ENCODE measurements at regions not wholly inside any gene's neighbourhood (a gene's known extent, or its start where the extent isn't known, plus 50 kb on each side); places are given as distances from the start of the nearest gene placed in this dataset.
"Not testable (repeated sequence)": the region's sequence is repeated elsewhere in the genome, so short reads cannot be mapped to it uniquely, and the experiment has no call there.

DNA sequence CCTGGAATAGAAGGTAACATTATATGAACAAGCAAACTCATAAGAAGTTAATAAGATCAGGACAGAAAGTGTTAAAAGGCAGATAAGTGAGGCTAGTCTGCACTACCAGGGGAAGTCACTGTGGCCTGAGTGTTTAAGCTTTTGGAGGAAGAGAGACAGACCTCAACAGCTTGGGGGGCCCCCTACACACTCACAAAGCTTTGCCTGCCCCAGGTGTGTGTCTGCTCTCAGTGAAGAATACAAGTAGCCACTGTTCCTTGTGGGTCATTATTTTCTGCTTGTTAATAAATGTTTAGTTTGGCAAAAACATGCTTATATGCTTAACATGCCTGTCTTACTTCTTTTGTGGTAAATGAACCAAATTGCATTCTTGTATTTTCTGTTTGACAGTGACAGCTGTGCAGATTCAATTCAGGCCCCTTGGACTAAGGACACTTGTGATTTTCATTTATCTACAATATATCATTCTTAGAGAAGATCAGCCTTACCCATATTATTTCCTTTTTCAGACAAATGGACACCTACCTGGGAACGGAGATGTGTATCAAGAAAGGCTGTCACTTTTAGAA, 50.7 kb upstream of the C12orf71 start:
- no peak for DNase-seq

DNA sequence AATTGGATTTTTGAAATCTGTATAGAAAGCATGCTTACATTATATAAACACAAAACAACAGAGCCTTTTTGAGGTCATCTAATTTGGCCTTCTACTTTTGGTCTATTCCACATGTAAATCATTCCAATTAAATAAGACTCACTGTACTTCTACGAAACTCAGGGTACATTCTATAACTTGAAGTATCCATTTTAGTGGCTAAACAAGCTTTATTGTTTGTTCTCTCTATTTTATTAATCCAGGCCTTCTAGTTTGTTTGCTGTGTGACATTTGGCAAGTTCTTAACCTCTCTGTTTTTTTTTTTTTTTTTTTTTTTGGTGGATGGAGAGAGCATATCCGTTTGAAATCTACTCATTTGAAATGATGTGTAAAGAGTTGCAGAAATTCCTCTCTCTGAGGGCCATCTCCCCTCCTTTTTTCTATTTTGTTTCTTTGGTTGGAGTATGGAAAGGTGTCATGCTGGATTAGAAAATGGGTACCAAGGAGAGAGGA, 58.1 kb upstream of the C12orf71 start:
- no peak for DNase-seq

DNA sequence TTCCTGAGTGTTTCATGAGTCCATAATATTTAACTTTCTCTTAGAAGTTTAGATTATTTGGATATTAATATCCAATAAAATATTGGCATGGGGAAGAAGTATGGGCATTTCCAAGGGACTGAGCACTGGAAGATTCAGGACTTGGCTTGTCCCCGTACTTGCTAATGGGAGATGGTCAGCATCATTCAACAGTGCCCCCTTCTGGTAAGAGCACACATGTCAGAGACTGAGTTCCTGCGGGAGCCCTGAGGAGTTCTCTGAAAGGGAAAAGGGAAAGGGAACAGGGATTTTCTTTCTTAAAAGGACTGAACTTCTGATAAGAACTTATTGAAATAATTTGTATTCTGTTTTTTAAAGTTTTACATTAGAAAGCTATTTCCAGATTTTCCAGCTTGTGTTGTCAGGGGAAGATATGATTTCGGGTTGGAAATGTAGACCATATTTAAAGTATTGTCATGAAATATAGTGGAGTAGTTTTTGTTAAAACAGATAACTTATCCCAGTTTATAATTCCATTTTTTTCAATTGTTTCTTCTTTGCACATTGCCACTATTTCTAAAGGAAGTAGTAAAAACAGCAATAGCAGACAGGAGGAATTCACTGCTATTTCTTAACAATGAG, 59.8 kb upstream of the C12orf71 start:
- peak; percentile 4 to 15 for DNase-seq

DNA sequence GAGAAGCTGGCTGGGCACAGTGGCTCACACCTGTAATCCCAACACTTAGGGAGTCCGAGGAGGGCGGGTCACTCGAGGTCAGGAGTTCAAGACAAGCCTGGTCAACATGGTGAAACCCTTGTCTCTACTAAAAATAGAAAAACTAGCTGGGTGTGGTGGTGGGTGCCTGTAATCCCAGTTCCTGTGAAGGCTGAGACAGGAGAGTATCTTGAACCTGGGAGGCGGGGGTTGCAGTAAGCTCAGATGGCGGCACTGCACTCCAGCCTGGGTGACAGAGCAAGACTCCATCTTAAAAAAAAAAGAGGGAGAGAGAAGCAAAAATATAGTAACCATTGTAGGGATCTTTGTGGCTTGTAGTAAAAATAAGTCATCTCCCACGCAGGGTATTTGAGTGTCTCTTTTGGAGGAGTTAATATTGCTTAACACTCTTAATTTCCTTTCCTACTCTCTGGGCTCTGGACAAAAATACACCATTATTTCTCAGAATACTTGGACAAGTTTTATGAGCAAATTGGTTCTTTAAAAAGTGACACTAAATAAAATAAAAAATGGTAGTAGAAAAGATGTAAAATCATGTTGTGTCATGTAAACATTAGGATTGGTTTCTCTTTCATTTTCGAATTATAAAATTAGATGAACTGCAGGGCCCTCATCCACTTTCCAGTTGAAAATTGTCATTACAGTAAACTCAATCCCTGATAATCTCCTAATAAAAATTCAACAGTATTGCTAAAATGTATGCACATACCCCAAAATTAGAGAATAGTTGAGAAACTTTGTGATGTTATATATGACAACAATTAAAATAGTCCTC, 61.1 kb upstream of the C12orf71 start:
- no peak for DNase-seq

DNA sequence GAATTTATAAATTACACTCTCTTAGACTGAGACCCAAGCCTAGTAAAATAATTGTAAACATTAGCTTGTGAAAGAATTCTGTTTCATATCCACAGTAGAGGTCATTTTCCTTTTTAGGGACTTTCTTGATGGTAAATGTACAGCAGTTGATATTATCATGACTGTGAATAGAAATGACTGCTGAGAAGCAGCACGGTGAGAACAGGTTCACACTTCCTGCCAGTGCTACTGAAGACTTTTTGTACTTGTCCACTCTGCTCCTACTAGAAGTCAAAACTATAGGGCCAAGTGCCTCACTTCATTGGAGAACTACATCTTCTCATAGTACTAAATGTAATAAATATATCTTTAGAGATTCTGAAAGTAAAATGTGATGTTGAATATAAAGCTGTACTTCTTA, 63.3 kb upstream of the C12orf71 start:
- DNase-seq, result not testable (repeated sequence)

DNA sequence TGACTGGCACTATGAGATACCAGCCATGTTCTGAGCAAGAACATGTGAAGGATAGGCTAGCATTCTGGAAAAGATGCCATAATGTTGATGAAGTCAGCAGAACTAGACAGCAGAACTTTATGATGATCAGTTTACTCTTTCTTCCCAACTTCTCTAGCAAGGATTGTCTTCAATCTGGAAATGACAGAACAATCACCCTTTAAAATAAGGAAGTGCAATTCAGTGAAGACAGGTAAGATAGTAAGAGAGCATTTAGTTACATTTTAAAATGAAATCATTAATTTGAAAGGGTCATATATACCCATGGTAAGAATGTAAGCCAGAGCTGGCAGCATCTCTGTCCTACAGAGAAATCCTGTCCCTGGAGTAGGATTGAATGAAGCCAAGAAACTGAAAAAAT, 66.0 kb upstream of the C12orf71 start:
- no peak for DNase-seq

DNA sequence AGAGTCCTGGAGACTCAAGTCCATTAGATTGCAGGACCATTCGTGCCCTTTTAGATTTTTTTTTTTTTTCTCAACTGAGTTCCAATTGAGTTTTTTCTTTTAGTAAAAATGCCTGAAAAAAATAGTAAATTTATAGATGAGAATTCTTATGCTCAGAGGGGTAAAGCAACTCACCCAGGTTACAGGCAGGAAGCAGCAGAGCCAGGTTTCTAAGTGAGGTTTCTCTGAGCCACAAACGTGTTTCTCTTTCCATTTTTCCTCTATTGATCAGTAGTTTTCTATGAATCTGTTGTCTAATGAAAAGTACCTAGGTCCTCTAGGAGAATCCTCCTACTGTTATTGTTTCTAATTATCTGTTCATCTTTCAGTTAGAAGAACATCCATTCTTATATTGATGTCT, 66.4 kb upstream of the C12orf71 start:
- DNase-seq, result no peak

DNA sequence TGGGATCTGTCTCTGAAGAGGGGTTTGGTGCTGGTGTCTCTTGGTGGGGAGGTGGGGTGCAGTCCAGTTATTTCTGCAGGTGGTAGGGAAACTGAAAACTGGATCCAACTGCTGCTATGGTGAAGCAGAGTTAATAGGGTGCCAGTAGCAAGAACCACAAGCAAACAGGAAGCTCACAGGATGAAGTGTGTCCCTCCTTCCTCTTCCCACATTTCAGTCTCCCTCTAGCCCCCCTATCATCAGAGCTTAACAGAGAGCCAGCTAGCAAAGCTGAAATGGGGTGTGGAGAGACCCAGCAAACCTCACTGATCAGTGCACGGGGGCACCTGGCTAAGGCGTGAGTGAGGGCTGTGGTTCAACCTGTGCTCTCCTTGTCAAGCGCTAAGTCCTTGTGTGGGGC, 69.1 kb upstream of the C12orf71 start:
- DNase-seq, result no peak

DNA sequence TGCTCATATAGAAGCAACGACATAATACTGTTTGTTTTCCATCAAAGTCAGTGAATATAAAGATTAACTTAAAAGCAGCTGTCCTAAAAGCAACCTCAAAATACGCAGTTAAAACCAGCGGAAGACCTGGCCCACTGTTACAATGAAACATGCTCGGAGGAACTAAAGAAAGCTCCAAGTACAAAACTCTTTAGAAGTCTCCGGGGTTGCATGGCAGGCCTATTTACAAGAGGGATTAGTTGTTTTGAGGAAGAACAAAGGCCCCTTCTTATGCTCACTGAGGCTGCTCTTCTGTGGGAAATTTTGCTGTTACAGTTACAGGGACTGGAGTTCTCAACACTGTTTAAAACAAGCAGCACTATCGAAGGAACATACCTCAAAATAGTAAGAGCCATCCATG, 75.9 kb upstream of the C12orf71 start:
- DNase-seq, result no peak

DNA sequence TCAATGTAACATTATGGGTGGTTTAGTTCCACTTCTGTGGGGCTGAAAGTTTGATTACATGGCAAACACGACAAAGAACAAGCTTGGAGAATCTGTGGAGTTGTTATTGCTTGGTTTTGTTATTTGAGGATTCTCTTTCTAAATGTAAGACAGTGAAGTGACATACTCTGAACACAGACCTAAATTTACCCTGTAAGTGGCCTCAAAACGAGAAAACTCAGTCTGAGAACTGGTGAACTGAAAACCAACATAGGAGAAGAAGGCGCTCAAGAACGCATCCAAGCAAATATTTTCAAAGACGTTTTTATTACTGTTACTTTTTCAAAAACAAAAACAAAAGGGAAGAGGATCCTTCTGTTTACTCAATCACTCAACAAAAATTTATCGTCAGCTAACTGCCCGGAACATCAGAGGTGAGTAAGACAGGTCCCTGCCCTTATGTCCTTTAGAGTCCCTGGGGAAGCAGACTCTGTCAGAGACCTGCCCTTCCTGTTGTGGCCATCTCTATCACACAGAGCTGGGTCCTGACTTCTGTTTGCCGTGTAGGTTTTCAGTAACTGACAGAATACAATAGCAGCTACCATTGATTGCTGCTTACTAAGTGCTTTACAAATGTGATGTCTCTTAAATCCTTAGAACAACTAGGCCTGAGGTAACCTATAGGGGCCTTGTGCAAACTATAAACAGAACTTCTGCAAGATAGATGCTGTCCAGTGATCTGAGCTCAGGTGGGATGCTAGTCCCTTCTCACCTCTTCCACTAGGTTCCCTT, 79.3 kb upstream of the C12orf71 start:
- DNase-seq, result no peak

DNA sequence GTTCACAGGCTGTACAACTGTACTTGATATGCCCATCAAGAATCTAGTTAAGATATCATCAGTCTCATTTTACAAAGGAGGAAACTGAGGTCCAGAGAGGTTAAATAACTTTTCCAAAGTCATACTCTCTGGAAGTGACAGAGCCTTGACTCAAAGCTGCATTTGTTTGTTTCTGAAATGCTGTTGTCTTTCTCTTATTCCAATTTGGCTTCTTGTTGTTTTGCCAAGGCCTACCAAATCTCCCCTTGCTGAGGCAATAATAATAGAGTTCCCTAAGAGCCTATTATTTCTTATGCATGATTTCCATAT, 79.8 kb upstream of the C12orf71 start:
- DNase-seq, result no peak

DNA sequence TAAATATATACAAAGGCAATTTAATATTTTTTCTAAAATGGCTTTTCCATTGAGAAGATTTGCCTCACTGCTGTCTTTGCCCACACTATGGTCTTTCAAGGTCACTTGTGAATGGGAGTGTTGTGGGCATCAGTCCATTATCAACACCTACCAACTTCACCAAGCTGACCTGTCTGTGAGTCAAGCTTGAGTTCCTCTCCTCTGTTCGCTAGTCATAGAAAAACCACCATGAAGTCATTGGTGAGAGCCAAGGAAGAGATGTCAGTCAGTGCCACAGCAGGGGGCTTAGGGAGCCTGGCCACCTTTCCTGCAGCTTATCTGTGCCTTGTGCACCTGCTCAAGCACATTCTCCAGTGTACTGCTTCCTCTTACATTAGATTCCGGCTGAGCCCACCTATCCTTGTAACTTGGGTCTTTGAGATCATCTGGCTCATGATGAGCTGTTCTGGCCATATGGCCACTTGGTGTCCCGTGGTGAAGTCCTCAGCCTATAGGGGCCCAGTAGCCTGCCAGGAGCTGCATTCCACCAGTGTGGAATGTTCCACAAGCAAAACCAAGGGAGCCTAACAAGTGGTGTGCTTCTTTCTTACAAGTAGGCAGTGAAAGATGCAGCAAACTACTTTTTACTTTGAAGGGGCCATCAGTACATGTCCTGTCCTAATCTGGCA, 80.8 kb upstream of the C12orf71 start:
- no peak for DNase-seq

DNA sequence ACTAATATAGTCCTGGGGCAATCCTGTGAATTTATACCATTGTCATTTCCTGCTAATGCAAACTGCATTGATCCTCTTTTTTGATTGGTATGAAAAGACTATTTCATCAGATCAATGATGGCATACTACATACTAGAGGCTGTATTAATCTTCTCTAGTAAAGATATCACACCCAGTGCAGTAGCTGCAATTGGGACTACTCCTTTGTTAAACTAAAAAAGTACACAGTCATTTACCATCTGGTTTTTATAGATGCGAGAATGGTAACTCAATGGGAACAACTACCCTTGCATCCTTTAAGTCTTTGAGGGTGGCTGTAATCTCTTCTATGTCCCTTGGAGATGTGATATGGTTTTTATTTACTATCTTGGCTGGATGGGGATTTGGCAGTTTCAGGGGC, 80.2 kb upstream of the STK38L start:
- no peak for DNase-seq

DNA sequence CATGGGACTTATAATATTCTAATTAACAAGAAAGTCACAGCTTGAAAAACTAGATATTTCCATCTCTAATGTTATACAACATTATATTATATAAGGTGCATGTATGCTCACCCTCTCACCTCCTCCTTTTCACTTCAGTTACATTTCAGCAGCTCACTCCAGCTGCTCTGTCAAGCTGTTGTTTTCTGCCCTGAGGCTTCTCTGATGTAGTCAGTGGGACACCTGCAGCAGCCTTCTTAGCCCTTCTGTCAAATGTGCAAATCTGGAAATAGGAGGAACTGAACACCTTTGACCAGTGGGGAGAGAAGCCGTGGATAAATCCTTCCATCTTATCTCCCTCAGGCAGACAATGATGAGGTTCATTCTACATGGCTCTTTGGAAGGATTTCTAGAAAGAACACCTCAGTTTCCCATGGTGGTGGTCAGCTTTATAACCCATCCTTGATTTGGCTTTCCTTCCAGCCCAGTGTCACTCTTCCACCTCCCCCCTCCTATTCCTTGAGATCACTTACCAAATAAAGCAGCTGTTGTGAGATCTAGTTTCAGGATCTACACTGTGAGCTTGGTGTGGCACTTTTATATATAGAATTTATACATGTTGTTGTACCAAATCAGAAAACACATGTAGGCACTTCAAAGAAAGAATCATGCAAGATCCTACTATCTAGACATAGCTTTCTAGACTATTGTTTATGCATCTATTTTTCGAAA, 79.6 kb upstream of the STK38L start:
- no peak for DNase-seq

DNA sequence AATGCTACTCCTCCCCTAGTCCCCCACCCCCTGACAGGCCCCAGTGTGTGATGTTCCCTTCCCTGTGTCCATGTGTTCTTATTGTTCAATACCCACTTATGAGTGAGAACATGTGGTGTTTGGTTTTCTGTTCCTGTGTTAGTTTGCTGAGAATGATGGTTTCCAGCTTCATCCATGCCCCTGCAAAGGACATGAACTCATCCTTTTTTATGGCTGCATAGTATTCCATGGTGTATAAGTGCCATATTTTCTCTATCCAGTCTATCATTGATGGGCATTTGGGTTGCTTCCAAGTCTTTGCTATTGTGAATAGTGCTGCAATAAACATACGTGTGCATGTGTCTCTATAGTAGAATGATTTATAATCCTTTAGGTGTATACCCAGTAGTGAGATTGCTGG, 78.1 kb upstream of the STK38L start:
- not testable (repeated sequence) for DNase-seq

DNA sequence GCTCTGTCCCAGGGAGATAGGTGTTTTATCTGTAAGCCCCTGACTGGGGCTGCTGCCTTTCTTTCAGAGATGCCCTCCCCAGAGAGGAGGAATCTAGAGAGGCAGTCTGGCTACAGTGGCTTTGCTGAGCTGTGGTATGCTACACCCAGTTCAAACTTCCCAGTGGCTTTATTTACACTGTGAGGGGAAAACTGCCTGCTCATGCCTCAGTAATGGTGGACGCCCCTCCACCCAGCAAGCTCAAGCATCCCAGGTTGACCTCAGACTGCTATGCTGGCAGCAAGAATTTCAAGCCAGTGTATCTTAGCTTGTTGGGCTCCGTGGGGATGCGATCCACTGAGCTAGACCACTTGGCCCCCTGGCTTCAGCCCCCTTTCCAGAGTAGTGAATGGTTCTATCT, 72.6 kb upstream of the STK38L start:
- DNase-seq, result not testable (repeated sequence)

DNA sequence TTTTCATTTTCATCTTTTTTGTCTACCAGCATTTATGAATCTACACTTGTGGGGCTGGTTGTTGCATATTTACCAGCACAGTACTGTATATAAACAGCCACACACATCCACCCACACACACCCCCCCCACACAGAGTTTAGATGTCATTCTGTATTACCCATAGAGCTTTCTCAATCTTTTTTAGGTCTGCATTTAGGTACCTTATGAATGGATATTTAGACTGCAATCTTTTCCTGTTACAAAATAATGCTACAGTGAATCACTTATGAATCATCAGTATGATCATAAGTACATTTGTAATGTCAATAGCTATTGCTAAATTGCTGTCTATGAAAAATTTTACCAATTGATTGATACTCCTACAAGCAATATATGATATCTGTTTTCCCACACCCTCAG, 67.3 kb upstream of the STK38L start:
- peak; percentile 14 to 41 for DNase-seq

DNA sequence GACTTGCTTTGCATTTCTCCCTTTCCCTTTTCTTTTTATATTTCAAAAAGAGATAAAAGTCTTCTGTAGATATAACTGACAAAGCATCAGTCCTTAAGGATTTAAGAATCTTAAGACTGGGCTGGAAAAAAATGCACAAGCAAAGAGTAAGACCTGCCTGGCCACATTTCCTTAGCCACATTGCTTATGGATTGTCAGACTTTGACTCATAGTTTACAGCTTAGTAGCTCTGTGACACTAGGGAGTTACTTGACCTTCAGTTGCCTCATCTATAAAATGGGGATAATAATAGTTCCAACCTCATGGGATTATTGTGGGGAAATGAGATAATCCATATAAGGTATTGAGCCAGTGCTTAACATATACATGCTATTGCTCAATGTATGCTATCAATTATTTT, 66.4 kb upstream of the STK38L start:
- no peak for DNase-seq

DNA sequence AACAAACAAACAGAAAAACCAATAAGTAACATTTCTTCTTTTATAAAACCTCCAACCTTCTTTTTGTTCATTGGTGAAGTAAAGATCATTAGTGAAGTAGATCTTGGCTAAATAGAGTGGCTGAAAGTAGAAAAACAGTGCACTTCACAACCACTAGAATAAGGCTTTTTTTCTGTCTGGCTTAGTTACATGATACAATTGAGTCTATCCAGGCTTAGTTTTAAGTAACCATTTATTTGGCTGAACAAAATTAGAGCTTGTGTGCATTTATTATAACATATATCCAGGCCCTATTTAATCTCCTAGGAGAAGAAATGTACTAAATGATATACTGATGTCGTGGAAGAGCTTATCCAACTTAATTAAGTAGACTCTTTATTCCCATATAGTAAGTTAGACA, 65.8 kb upstream of the STK38L start:
- DNase-seq, result no peak

DNA sequence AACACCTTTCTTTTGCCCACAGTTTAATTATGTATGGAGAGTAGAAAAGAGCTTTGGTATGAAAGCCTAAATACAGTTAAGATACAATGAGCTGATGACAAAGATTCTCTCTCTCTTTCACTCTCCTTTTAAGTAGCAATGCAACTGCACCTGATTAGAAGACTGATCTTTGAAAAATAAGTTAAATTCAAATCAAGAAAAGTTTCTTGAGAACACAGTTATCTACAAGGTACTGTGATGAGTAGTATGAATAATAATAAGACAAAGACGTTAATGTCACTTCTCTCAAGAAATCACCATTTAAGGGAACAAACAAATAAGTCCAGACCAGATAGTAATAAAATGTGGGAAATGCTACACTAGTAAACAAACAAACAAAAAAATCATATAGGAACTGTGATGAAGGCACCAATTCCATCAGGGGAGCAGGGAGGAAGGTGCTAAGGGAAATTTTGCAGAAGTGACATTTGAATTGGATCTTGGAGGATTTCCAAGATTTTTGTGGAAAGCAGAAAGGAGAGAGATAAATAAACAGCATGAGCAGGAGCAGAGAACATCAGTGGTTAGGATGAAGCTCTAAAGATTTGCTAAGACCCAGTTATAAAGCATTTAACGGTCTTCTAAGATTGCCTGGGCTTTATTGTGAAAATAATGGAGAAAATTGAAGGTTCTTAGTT, 65.2 kb upstream of the STK38L start:
- no peak for DNase-seq

DNA sequence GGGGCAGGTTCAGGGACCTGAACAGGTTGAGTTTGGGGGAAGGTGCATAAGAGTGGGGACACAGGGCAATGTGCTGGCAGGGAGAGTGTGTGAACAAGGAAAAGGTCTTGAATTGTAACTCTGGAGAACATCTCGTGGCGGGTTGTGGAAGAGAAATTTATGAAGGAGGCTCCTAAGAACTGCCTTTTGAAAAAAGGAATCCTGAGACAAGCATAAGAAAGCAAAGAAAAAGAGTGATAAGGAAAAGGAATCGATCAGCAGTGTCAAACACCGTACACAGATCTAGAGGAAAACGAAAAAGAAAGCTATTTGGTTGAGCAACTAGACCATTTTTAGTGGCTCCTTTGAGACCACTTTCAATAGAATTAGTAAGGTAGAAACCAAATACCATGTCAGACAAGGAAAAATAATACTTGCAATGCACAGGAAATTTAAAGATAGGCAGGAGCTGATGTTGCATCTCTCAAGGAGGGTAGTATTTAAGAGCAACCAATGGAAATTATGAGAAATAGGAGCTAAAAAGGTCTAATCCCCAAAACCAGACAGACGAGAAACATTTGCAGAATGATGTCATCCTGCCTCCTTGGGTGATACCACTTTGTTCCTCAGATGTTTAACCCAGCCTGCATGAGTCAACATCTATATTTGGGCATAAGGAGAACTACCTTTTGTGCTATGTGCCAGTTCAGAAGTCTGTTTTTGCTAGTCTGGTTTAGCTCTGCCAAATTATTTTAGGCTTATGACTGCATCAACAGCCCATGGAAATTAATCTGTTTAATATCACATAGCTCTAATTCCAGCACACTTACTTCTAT, 64.5 kb upstream of the STK38L start:
- peak in 1 of 2 experiments; percentile 42 for DNase-seq

All from stimulated activated CD4-positive, alpha-beta T cell treated with anti-CD3 and anti-CD28 coated beads, Interleukin-4, amount 100 ng/mL, for 4 hours (primary cell).